ENCODE measurements at regions not wholly inside any gene's neighbourhood (a gene's known extent, or its start where the extent isn't known, plus 50 kb on each side); places are given as distances from the start of the nearest gene placed in this dataset.

- TF ChIP-seq REST (IDR thresholded peaks at IDR 0.05; ENCODE audit: low read depth, low read length) (no peak), ZBTB4 (CRISPR knock-in tag; IDR thresholded peaks at IDR 0.05) (no peak), STAT3 (IDR thresholded peaks at IDR 0.05; ENCODE audit: low read depth, low read length) (no peak)
These were observed 1849.9 kb upstream of the CELF4 start (continued) for GRCh38 chr18:39415471-39415870.

GRCh38 chr18:39414009-39414700, 1848.6 kb upstream of the CELF4 start:
- Histone ChIP-seq H2AFZ (ENCODE audit: control insufficient read depth, low read depth, low read length) (no peak overlapping the region), H3K9me3 (replicated peaks; ENCODE audit: control insufficient read depth, insufficient read depth, low read length) (no peaks in the 10 kb centered on the region; the same call in 2 of the 3 replicates), H3K79me2 (ENCODE audit: control insufficient read depth, insufficient read depth, low read length) (no peaks in the 10 kb centered on the region), H3K36me3 (ENCODE audit: control insufficient read depth in 2 of 2, insufficient read depth in 2 of 2, low read length in 1 of 2) (no peaks in the 10 kb centered on the region), H3K4me1 (ENCODE audit: control insufficient read depth, insufficient read depth, low read length) (no peaks in the 10 kb centered on the region), H3K27me3 (replicated peaks in 1 of 2; ENCODE audit: control insufficient read depth in 2 of 2, insufficient read depth in 2 of 2, low read length in 1 of 2) (no peaks in the 10 kb centered on the region), H3K4me3 (no peak overlapping the region), H3K27ac (ENCODE audit: control insufficient read depth, insufficient read depth) (no peak overlapping the region), H4K20me1 (ENCODE audit: control insufficient read depth, insufficient read depth) (no peaks in the 10 kb centered on the region), H3K9ac (ENCODE audit: control insufficient read depth, insufficient read depth, low read length) (no peak overlapping the region), H3K4me2 (ENCODE audit: control insufficient read depth, insufficient read depth) (no peak overlapping the region)
- SMC1A ChIA-PET (ENCODE audit: uncharacterized antibody, unreplicated experiment): no interaction called here
- peak in 1 of 2 experiments; percentile 14; a peak in 1 of 4 replicates for TF ChIP-seq BHLHE40 (IDR thresholded peaks at IDR 0.05; ENCODE audit: borderline replicate concordance in 1 of 2, low read depth in 2 of 2, low read length in 1 of 2)
- no peak for TF ChIP-seq SMC3 (IDR thresholded peaks at IDR 0.05; ENCODE audit: borderline replicate concordance, low read length)
- FAIRE-seq: no peak
- intact Hi-C loops (cut with micrococcal nuclease; ENCODE audit: unreplicated experiment): no loop called here
- 13% methylated on average over 4 of the region's 4 CpGs for whole genome bisulfite sequencing (ENCODE audit: insufficient coverage, insufficient replicate concordance, low lambda C conversion rate, missing lambda C conversion rate)
- POLR2A ChIA-PET: no interaction called here
- no TSS peak for BruUV-seq (replicated peaks)
- CTCF ChIA-PET: no interaction called here
- RAD21 ChIA-PET (ENCODE audit: unreplicated experiment): no interaction called here
- ATAC-seq: peak; percentile 62
- in situ Hi-C loops (cut with MboI): no loop called here
- no peak for DNase-seq (ENCODE audit: low read depth, low spot score)

Measured in GM12878 (cell line).